Mesendoderm (in vitro differentiated cells): ENCODE measurements at regions not wholly inside any gene's neighbourhood (a gene's known extent, or its start where the extent isn't known, plus 50 kb on each side); places are given as distances from the start of the nearest gene placed in this dataset.

Experiments used
- DNase-seq: peaks from one replicate; pipeline ENCODE4 v3.0.0; 2013
- H2AK5ac ChIP-seq: 2 replicates; pipeline ENCODE4 v1.6.1; 2013; ENCODE audit warnings: low read length, inconsistent platforms
- H2BK120ac ChIP-seq: 2 replicates; pipeline ENCODE4 v1.6.1; 2013; ENCODE audit warnings: low read depth, mild to moderate bottlenecking, low read length, moderate library complexity, mixed read lengths
- H2BK15ac ChIP-seq: replicated peaks from 2 replicates; pipeline ENCODE4 v1.6.1; 2013; ENCODE audit warnings: low read depth, mild to moderate bottlenecking, moderate library complexity
- H2BK5ac ChIP-seq: 2 replicates; pipeline ENCODE4 v1.6.1; 2013; ENCODE audit warnings: low read length, inconsistent platforms
- H3K18ac ChIP-seq: 2 replicates; pipeline ENCODE4 v1.6.1; 2013; ENCODE audit warnings: mild to moderate bottlenecking, low read length, mixed read lengths
- H3K23ac ChIP-seq: one replicate; pipeline ENCODE4 v1.6.1; 2013; ENCODE audit warnings: low read length
- H3K27ac ChIP-seq: 2 replicates; pipeline ENCODE4 v1.5.1; 2013; ENCODE audit warnings: low read depth, mild to moderate bottlenecking, inconsistent platforms, low read length, moderate library complexity
- H3K27me3 ChIP-seq: 2 replicates; pipeline ENCODE4 v1.6.1; 2013; ENCODE audit warnings: low read length, control low read depth, mild to moderate bottlenecking, inconsistent platforms; ENCODE audit not compliant: insufficient read depth, poor library complexity
- H3K36me3 ChIP-seq: 2 replicates; pipeline ENCODE4 v1.6.1; 2013; ENCODE audit warnings: low read length, inconsistent platforms; ENCODE audit not compliant: control insufficient read depth, insufficient read depth
- H3K4ac ChIP-seq: one replicate; pipeline ENCODE4 v1.6.1; 2013; ENCODE audit warnings: low read depth, mild to moderate bottlenecking, low read length, moderate library complexity
- H3K4me1 ChIP-seq: 2 replicates; pipeline ENCODE4 v1.6.1; 2013; ENCODE audit warnings: low read depth, low read length, inconsistent platforms; ENCODE audit not compliant: control insufficient read depth
- H3K4me2 ChIP-seq: 2 replicates; pipeline ENCODE4 v1.6.1; 2013; ENCODE audit warnings: low read length
- H3K4me3 ChIP-seq: 2 replicates; pipeline ENCODE4 v1.5.1; 2013; ENCODE audit warnings: mild to moderate bottlenecking, low read length
- H3K56ac ChIP-seq: one replicate; pipeline ENCODE4 v1.6.1; 2013; ENCODE audit warnings: low read length
- H3K79me1 ChIP-seq: 2 replicates; pipeline ENCODE4 v1.6.1; 2013; ENCODE audit warnings: low read length, inconsistent platforms
- H3K79me2 ChIP-seq: 2 replicates; pipeline ENCODE4 v1.6.1; 2013; ENCODE audit warnings: mild to moderate bottlenecking, low read length; ENCODE audit not compliant: control insufficient read depth, insufficient read depth
- H3K9ac ChIP-seq: 2 replicates; pipeline ENCODE4 v1.6.1; 2013; ENCODE audit warnings: low read length, inconsistent platforms
- H4K5ac ChIP-seq: one replicate; pipeline ENCODE4 v1.6.1; 2013; ENCODE audit warnings: low read length
- H4K8ac ChIP-seq: one replicate; pipeline ENCODE4 v1.6.1; 2013; ENCODE audit warnings: low read depth, mild to moderate bottlenecking, control low read depth, low read length, moderate library complexity
- WGBS: extraction: QIAGEN DNeasy Blood & Tissue Kit; methylation state at CpG from one replicate; pipeline ENCODE4 v1.1.7; 2013; ENCODE audit warnings: low lambda C conversion rate, missing lambda C conversion rate; ENCODE audit not compliant: insufficient coverage; ENCODE audit errors: extremely low coverage; 5-methylcytosine and 5-hydroxymethylcytosine counted together

GRCh38 chr6:104186831-104187230, 672.9 kb downstream of the HACE1 start:
- no peak overlapping the region for H2BK120ac ChIP-seq
- H3K36me3 ChIP-seq = no peaks in the 10 kb centered on the region
- no peak overlapping the region for H3K56ac ChIP-seq
- no peak overlapping the region for H3K4me3 ChIP-seq
- H4K8ac ChIP-seq = no peak overlapping the region
- no peak overlapping the region for H2BK5ac ChIP-seq
- no peak overlapping the region for H3K9ac ChIP-seq
- no CpG with 5 or more reads among the region's 3 CpGs for WGBS
- no peaks in the 10 kb centered on the region for H3K79me2 ChIP-seq
- H3K18ac ChIP-seq = no peak overlapping the region
- H3K27me3 ChIP-seq = no peaks in the 10 kb centered on the region
- peak; percentile 39 for DNase-seq
- no peak overlapping the region for H3K4me2 ChIP-seq
- H3K4ac ChIP-seq = no peak overlapping the region
- H3K23ac ChIP-seq = no peak overlapping the region
- no peak overlapping the region for H2BK15ac ChIP-seq
- H3K79me1 ChIP-seq = no peaks in the 10 kb centered on the region
- H3K4me1 ChIP-seq = no peaks in the 10 kb centered on the region
- peak overlapping the region; percentile 58 for H3K27ac ChIP-seq
- H4K5ac ChIP-seq = no peak overlapping the region
- no peak overlapping the region for H2AK5ac ChIP-seq

GRCh38 chr6:104183816-104184435, 675.8 kb downstream of the HACE1 start:
- no peak overlapping the region for H3K9ac ChIP-seq
- no CpG with 5 or more reads among the region's 3 CpGs for WGBS

GRCh38 chr6:104182811-104183210, 676.9 kb downstream of the HACE1 start:
- no peak overlapping the region for H3K18ac ChIP-seq
- no peak overlapping the region for H3K27ac ChIP-seq

More at GRCh38 chr6:104183816-104184435, 675.8 kb downstream of the HACE1 start:
- H2BK15ac ChIP-seq = no peak overlapping the region
- no peak for DNase-seq
- no peaks in the 10 kb centered on the region for H3K27me3 ChIP-seq
- H4K5ac ChIP-seq = no peak overlapping the region
- H3K4ac ChIP-seq = no peak overlapping the region
- no peaks in the 10 kb centered on the region for H3K36me3 ChIP-seq
- no peak overlapping the region for H3K56ac ChIP-seq
- H3K23ac ChIP-seq = no peak overlapping the region
- H4K8ac ChIP-seq = no peak overlapping the region
- H3K79me1 ChIP-seq = no peaks in the 10 kb centered on the region
- no peak overlapping the region for H2AK5ac ChIP-seq
- H2BK5ac ChIP-seq = no peak overlapping the region
- H3K18ac ChIP-seq = no peak overlapping the region
- H3K79me2 ChIP-seq = no peaks in the 10 kb centered on the region
- H3K4me3 ChIP-seq = no peak overlapping the region
- no peak overlapping the region for H2BK120ac ChIP-seq
- H3K4me2 ChIP-seq = no peak overlapping the region
- H3K4me1 ChIP-seq = no peaks in the 10 kb centered on the region
- no peak overlapping the region for H3K27ac ChIP-seq

GRCh38 chr6:104173668-104174067, 686.1 kb downstream of the HACE1 start:
- Histone ChIP-seq H3K4ac (no peak overlapping the region), H3K79me2 (no peaks in the 10 kb centered on the region), H3K23ac (no peak overlapping the region), H2BK15ac (no peak overlapping the region), H3K79me1 (no peaks in the 10 kb centered on the region), H4K8ac (no peak overlapping the region), H2BK5ac (no peak overlapping the region), H3K36me3 (no peaks in the 10 kb centered on the region), H3K4me3 (no peak overlapping the region), H3K27ac (no peak overlapping the region), H3K56ac (no peak overlapping the region), H3K4me2 (no peak overlapping the region), H2BK120ac (no peak overlapping the region), H4K5ac (no peak overlapping the region), H3K18ac (no peak overlapping the region), H3K27me3 (no peaks in the 10 kb centered on the region), H2AK5ac (no peak overlapping the region), H3K4me1 (no peaks in the 10 kb centered on the region), H3K9ac (no peak overlapping the region)
- DNase-seq = peak; percentile 2
- no CpG with 5 or more reads among the region's 1 CpG for WGBS

More at GRCh38 chr6:104182811-104183210, 676.9 kb downstream of the HACE1 start:
- Histone ChIP-seq H3K79me1 (no peaks in the 10 kb centered on the region), H2BK15ac (no peak overlapping the region), H3K23ac (no peak overlapping the region), H2BK120ac (no peak overlapping the region), H2AK5ac (no peak overlapping the region), H4K5ac (no peak overlapping the region), H3K9ac (no peak overlapping the region), H3K56ac (no peak overlapping the region), H3K4me3 (no peak overlapping the region), H4K8ac (no peak overlapping the region), H3K36me3 (no peaks in the 10 kb centered on the region), H3K27me3 (no peaks in the 10 kb centered on the region), H3K79me2 (no peaks in the 10 kb centered on the region), H2BK5ac (no peak overlapping the region), H3K4me1 (no peaks in the 10 kb centered on the region), H3K4ac (no peak overlapping the region), H3K4me2 (no peak overlapping the region)
- no peak for DNase-seq
- WGBS = no CpG with 5 or more reads among the region's 2 CpGs

- Histone ChIP-seq H3K56ac (no peak overlapping the region), H3K79me2 (no peaks in the 10 kb centered on the region)
Observed at GRCh38 chr6:104170401-104170800, 689.3 kb downstream of the HACE1 start.

GRCh38 chr6:104166055-104166668, 693.6 kb downstream of the HACE1 start:
- H3K4me1 ChIP-seq = no peaks in the 10 kb centered on the region
- no peak overlapping the region for H2BK120ac ChIP-seq
- no peak overlapping the region for H3K23ac ChIP-seq
- H4K8ac ChIP-seq = no peak overlapping the region
- no peak overlapping the region for H3K4ac ChIP-seq
- no peak overlapping the region for H4K5ac ChIP-seq
- no peak overlapping the region for H3K27ac ChIP-seq
- no peak overlapping the region for H3K4me2 ChIP-seq
- no peak overlapping the region for H2BK5ac ChIP-seq
- no peak overlapping the region for H3K4me3 ChIP-seq
- DNase-seq = no peak
- no peaks in the 10 kb centered on the region for H3K27me3 ChIP-seq
- H3K56ac ChIP-seq = no peak overlapping the region
- H3K36me3 ChIP-seq = no peaks in the 10 kb centered on the region
- no peaks in the 10 kb centered on the region for H3K79me1 ChIP-seq
- no peaks in the 10 kb centered on the region for H3K79me2 ChIP-seq
- H3K9ac ChIP-seq = no peak overlapping the region
- no peak overlapping the region for H2BK15ac ChIP-seq
- H2AK5ac ChIP-seq = no peak overlapping the region
- H3K18ac ChIP-seq = no peak overlapping the region

More at GRCh38 chr6:104170401-104170800, 689.3 kb downstream of the HACE1 start:
- no peak overlapping the region for H3K18ac ChIP-seq
- H4K8ac ChIP-seq = no peak overlapping the region
- no peaks in the 10 kb centered on the region for H3K27me3 ChIP-seq
- H3K36me3 ChIP-seq = no peaks in the 10 kb centered on the region
- H3K4me3 ChIP-seq = no peak overlapping the region
- no peak overlapping the region for H3K27ac ChIP-seq
- no peaks in the 10 kb centered on the region for H3K4me1 ChIP-seq
- H2AK5ac ChIP-seq = no peak overlapping the region
- no peak for DNase-seq
- no peaks in the 10 kb centered on the region for H3K79me1 ChIP-seq
- H3K4ac ChIP-seq = no peak overlapping the region
- H2BK15ac ChIP-seq = no peak overlapping the region
- H2BK120ac ChIP-seq = no peak overlapping the region
- no peak overlapping the region for H3K4me2 ChIP-seq
- WGBS = no CpG with 5 or more reads among the region's 2 CpGs
- H3K23ac ChIP-seq = no peak overlapping the region
- no peak overlapping the region for H4K5ac ChIP-seq
- H3K9ac ChIP-seq = no peak overlapping the region
- no peak overlapping the region for H2BK5ac ChIP-seq
